ENCODE measurements at regions not wholly inside any gene's neighbourhood (a gene's known extent, or its start where the extent isn't known, plus 50 kb on each side); places are given as distances from the start of the nearest gene placed in this dataset.

DNA sequence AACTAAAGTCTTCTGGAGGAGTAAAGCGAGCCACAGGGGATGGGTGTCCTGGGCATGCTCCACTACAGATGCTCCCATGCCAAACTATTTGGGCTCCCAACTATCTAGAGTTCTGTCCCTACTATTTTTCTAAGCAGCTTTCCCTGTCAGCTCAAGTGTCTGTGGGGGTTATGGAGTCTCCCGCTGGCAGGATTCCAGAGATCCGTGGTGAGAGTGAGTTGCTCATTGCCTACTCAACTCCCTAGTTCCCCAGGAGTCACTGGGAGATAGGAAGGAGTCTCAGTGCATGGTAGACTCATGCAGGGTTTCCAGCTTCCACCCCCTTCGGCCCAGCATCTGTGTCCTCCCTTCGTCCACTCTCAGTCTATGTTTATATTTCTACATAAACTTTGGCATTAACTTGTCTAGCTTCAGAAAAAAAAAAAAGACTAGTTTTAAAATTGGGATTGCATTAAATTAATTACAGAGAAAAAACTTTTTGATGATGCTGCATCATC lies 55.1 kb upstream of the INPP4B start:
- TF ChIP-seq, protein P1, sequence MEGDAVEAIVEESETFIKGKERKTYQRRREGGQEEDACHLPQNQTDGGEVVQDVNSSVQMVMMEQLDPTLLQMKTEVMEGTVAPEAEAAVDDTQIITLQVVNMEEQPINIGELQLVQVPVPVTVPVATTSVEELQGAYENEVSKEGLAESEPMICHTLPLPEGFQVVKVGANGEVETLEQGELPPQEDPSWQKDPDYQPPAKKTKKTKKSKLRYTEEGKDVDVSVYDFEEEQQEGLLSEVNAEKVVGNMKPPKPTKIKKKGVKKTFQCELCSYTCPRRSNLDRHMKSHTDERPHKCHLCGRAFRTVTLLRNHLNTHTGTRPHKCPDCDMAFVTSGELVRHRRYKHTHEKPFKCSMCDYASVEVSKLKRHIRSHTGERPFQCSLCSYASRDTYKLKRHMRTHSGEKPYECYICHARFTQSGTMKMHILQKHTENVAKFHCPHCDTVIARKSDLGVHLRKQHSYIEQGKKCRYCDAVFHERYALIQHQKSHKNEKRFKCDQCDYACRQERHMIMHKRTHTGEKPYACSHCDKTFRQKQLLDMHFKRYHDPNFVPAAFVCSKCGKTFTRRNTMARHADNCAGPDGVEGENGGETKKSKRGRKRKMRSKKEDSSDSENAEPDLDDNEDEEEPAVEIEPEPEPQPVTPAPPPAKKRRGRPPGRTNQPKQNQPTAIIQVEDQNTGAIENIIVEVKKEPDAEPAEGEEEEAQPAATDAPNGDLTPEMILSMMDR (IDR thresholded peaks at IDR 0.05), result no peak
- no peak for TF ChIP-seq POLR2A (IDR thresholded peaks at IDR 0.05)
